ENCODE measurements at regions not wholly inside any gene's neighbourhood (a gene's known extent, or its start where the extent isn't known, plus 50 kb on each side); places are given as distances from the start of the nearest gene placed in this dataset.
A peak's percentile ranks its signal among the peaks of the same experiment; 100 is the strongest.

GRCh38 chr4:119743644-119744043 is 115.0 kb upstream of the PDE5A start:
- DNase-seq = no peak

GRCh38 chr4:119739796-119740195 is 111.2 kb upstream of the PDE5A start:
- DNase-seq = no peak

DNA sequence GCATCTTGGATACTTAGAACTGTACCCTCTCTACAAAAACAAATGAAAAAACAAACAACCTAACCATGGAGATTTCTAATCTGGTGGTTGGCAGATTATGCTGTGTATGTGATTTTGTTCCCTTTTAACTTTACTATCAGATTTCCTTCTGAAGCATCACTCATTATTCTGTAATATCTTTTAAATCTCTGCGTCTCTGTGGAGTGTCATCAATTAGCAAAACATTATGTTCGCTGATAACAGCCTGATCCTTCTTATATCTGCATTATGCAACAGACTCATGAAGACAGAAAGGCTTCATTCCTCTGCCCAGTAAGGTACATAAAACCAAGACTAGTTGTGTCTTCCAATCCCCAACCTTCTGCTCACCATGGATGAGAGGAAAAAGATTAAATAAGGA is 110.3 kb upstream of the PDE5A start:
- DNase-seq = no peak

DNA sequence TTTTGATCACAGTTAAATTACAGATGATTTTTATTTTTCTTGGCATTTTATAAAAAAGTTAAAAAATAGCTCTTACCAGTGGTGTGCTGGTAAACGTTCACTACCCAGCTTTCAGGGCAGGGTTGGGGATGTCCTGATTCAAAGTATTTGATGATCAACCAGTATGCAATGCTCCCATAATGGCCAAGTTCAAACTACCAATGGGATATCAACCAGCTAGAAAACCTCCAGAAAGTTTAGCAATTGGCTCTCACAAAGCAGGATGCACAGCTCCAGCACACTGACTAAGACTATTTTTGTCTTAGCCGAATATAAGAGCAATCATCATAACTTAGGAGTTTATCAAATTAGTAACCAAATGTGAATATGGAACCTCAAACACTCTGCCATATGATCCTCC is 108.0 kb upstream of the PDE5A start:
- no peak for DNase-seq

- no peak for DNase-seq
Measured at GRCh38 chr4:119735165-119735651, 106.6 kb upstream of the PDE5A start.

- DNase-seq = no peak
Measured at GRCh38 chr4:119733431-119733830, 104.8 kb upstream of the PDE5A start.

DNA sequence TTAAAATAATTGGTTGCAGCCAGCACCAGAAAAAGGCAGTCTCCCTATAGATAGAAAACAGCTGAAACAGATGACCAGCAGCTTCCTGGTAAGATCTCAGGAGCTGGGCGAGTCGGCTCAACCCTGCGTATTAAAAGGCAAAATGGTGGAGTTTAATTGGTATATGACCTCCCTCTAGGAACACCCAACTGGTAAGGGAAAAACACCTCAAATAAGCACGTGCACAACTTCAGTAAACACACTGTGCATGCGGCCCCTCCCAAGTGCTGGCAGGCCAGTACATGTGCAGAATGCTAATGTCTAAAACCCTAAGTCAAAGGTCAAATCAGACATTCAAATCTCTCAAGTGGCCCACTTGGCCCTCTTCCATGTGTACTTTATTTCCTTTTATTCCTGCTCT is 103.2 kb upstream of the PDE5A start:
- no peak for DNase-seq

- DNase-seq = no peak
Measured at GRCh38 chr4:119731146-119731742, 102.6 kb upstream of the PDE5A start.

GRCh38 chr4:119730671-119730950 is 102.0 kb upstream of the PDE5A start:
- DNase-seq = no peak

DNA sequence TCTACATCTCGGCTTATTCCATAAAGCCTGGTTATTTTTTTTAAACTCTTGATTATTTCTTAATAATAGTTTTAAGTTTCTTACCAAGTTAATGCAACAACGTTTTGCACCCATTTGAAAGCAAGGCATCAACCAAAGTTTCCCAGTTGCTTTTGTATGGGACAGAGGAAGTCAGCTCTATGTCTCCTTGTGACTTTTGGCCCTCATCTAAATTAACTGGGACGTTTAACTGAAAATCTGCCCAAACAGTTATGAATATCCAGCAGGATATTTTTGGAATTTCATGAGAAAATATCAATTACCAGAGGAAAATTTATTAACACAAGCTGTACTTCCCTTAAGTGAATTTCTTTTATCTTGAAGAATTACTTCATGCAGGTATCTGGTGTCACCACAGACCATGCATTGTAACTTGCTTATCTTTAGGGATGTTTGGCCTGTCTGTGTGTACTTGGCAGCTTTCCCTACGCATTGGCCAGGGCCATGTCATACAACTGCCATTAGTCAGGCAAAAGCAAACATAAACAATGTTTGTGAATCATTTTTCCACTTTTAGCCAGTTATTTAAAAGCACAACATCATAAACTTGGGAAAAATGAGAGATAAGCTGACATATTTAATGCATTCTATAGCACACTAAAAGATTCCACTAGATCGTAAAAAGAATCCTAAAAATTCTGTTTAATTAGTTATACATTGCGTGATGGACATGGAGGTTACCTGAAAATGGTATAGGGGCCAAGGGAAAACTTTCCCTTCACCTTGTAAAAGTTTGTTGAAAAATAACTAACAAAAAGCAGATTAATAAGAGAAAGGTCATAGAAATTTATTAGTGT is 101.4 kb upstream of the PDE5A start:
- peak; percentile 66 for DNase-seq

DNA sequence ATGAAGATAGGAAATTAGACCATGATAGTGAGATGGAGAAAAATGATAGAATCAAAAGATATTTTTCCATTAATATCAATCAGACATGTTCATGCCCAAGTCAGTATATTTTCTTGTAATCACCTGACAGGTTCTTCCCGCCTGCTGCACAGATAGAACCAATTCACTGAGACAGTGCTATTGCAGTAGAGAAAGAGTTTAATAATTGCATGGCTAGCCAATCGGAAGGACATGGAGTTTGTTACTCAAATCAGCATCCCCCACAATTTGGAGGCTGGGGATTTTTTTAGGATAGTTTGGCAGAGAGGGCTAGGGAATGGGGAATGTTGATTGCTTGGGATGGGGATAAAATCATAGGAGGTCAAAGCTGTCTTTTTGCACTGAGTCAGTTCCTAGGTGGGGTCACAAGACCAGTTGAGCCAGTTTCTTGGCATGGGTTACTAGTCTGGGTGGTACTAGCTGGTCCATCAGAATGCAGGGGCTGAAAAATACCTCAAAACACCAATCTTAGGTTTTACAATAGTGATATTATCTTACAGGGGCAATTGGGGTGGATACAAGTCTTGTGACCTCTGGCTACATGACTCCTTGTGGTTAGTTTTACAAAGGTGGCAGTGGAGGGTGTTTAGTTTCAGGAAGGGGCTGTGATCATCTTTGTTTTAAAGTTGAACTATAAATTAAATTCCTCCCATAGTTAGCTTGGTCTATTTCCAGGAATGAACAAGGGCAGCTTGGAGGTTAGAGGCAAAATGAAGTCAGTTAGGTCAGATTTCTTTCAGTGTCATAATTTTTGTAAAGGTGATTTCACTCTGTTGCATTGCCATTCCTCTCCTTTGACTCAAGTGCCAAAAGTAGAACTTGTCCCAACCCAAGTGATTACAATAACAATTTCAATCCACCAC is 100.3 kb upstream of the PDE5A start:
- no peak for DNase-seq

DNA sequence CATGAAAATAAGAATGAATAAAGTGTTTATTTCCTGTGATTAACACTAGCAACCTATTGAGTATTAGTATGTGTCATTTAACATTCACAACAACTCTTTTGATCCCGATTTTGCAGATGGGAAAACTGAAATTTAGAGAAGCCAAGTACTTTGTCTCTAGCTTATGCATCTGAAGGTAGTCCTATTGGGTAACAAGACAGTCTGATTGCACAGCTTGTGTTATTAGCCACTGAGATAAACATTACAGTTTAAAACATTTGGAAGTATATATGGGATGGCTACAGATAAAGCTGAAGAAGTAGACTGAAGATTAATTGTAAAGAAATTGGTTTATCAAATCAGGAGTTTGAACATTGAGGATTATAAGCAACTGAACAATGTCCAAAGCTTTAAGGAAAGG is 99.6 kb upstream of the PDE5A start:
- no peak for DNase-seq

- no peak for DNase-seq
Measured at GRCh38 chr4:119726505-119726904, 97.9 kb upstream of the PDE5A start.

- DNase-seq = no peak
Measured at GRCh38 chr4:119725688-119726330, 97.2 kb upstream of the PDE5A start.

DNA sequence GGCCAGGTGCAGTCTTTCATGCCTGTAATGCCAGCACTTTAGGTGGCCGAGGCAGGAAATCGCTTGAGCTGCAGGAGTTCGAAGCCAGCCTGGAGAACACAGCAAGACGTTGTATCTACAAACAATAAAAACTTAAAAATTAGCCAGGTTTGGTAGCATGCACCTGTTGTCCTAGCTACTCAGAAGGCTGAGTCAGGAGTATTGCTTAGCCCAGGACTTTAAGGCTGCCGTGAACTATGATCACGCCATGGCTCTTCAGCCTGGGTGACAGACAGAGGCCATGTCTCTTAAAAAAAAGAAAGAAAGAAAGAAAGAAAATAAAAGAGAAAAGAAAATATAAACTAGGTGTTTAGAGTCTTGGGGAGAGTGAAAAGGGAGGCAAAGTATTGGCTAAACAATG is 96.4 kb upstream of the PDE5A start:
- DNase-seq = no peak

DNA sequence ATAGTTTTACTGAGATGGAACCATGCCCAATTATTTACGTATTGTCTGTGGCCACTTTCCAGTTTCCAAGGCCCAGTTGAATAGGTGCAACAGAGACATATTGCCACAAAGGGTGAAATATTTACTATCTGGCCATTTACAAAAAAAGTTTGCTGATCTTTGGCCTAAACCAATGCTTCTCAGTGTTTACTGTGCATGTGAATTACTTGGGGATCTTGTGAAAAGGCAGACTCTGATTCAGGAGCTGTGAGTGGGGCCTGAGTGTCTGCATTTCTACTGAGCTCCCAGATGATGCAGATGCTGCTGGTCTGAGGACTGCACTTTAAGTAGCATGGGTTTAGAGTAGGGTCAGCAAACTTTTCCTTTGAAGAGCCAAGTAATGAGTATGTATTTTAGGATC is 94.1 kb upstream of the PDE5A start:
- DNase-seq = no peak

GRCh38 chr4:119721878-119722277 is 93.3 kb upstream of the PDE5A start:
- no peak for DNase-seq

DNA sequence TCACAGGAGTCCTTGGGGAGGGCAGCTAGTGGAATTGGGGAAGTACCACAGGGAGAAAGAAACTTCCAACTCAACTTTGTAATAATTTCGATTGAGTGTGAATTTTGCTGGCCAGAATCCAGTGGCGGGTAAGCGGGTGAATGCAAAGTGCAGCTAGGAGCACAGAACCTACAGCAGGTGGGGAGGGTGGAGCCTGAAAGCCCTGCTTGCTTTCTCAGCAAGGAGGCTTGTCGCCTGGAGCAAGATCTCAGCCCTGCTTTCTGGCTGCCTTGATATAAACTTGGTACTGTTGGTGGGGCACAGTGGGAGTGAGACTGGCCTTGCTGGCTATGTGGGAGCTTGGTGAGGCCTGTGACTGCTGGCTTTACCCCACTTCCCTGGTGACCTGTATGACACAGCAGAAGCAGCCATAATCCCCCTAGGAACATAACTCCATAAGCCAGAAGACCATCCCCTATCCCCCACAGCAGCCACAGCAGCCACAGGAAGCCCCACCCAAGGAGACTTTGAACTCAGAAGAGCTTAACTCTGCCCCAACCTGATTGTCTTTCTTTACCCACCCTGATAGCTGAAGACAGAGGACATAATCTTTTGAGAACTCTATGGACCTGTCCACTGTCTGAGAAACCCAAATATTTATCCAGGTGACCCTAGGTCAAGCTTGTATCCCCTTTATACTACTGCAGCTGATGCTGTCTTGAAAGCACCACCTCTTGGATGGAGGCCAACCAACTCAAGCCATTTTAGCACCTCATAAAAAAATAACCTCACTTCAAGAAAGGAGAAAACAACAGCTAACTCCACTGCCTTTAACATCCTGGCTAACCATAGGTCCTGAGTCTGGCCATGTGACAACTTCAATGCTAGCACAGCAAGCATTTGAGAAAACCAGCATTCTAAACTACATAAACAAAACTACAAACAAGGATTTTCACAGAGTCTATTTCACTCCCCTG is 87.2 kb upstream of the PDE5A start:
- DNase-seq = no peak

GRCh38 chr4:119709418-119709817 is 80.8 kb upstream of the PDE5A start:
- DNase-seq = no peak

- DNase-seq = no peak
Measured at GRCh38 chr4:119707336-119707735, 78.7 kb upstream of the PDE5A start.

GRCh38 chr4:119706804-119707203 is 78.2 kb upstream of the PDE5A start:
- DNase-seq = no peak

- DNase-seq = no peak
Measured at GRCh38 chr4:119697887-119698393, 69.3 kb upstream of the PDE5A start.
